Uterus (tissue), 3 donors: ENCODE measurements at regions not wholly inside any gene's neighbourhood (a gene's known extent, or its start where the extent isn't known, plus 50 kb on each side); places are given as distances from the start of the nearest gene placed in this dataset.

Experiments
- DNase-seq, 2 donors: peaks; one replicate each; pipeline ENCODE4 v3.0.0-alpha.2; 2019 to 2020
- H3K27ac ChIP-seq, 2 donors: fragments of 200-600 bp; sonication (generic); 1 replicate in 1 of 2; 2 replicates in 1 of 2; pipeline ENCODE4 v1.5.1; 2016 to 2018
- H3K27me3 ChIP-seq, 2 donors: fragments of 200-600 bp; sonication (generic); one replicate each; pipeline ENCODE4 v1.5.1; 2018 to 2019; ENCODE audit warnings: control low read depth in 1 of 2
- H3K36me3 ChIP-seq, 2 donors: fragments of 200-600 bp; sonication (generic); one replicate each; pipeline ENCODE4 v1.5.1; 2019; ENCODE audit warnings: control low read depth in 1 of 2
- H3K4me1 ChIP-seq, 2 donors: fragments of 200-600 bp; sonication (generic); one replicate each; pipeline ENCODE4 v1.5.1; 2018 to 2019; ENCODE audit warnings: control low read depth in 1 of 2
- H3K4me3 ChIP-seq, 2 donors: fragments of 200-600 bp; sonication (generic); 1 replicate in 1 of 2; 2 replicates in 1 of 2; pipeline ENCODE4 v1.5.1; 2018 to 2019; ENCODE audit warnings: mild to moderate bottlenecking in 1 of 2
- H3K9me3 ChIP-seq, 2 donors: fragments of 200-600 bp; sonication (generic); one replicate each; pipeline ENCODE4 v1.5.1; 2019; ENCODE audit warnings: control low read depth in 1 of 2
- POLR2A ChIP-seq, 2 donors: fragments of 450-650 bp; IDR thresholded peaks; one replicate each; pipeline ENCODE4 v1.6.1; 2016; ENCODE audit warnings: antibody characterized with exemption in 2 of 2, mild to moderate bottlenecking in 1 of 2, moderate library complexity in 1 of 2
- intact Hi-C: fragments of 100-400 bp; cut with DNase I; formaldehyde crosslinking; loops from one replicate; pipeline ENCODE4 v1.15.1; 2023; ENCODE audit warnings: low total_unique reads
- TF ChIP-seq, protein P1 (sequence below), 4 experiments: fragments of 200-600 bp in 2 of 4; fragments of 450-650 bp in 2 of 4; sonication (generic) in 2 of 4; IDR thresholded peaks; one replicate each; pipeline ENCODE4 v1.5.1; 2016 to 2019; ENCODE audit warnings: antibody characterized with exemption in 4 of 4, mild to moderate bottlenecking in 2 of 4, moderate library complexity in 1 of 4
- donor health status: DM: yes; HTN: yes; CAD: no.

DNA sequence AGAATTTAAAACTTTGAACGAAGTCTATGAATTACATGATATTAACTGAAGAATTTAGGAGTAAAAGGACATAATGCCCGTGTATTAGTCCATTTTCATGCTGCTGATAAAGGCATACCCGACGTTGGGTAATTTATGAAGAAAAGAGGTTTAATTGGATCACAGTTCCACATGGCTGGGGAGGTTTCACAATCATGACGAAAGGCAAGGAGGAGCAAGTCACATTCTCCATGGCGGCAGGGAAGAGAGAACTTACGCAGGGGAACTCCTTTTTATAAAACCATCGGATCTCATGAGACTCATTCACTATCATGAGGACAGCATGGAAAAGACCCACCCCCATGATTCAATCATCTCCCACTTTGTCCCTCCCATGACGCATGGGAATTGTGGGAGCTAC lies 210.6 kb downstream of the CD83 start:
- TF ChIP-seq, protein P1, sequence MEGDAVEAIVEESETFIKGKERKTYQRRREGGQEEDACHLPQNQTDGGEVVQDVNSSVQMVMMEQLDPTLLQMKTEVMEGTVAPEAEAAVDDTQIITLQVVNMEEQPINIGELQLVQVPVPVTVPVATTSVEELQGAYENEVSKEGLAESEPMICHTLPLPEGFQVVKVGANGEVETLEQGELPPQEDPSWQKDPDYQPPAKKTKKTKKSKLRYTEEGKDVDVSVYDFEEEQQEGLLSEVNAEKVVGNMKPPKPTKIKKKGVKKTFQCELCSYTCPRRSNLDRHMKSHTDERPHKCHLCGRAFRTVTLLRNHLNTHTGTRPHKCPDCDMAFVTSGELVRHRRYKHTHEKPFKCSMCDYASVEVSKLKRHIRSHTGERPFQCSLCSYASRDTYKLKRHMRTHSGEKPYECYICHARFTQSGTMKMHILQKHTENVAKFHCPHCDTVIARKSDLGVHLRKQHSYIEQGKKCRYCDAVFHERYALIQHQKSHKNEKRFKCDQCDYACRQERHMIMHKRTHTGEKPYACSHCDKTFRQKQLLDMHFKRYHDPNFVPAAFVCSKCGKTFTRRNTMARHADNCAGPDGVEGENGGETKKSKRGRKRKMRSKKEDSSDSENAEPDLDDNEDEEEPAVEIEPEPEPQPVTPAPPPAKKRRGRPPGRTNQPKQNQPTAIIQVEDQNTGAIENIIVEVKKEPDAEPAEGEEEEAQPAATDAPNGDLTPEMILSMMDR (IDR thresholded peaks at IDR 0.05): no peak
- TF ChIP-seq POLR2A (IDR thresholded peaks at IDR 0.05): no peak
- no peak for DNase-seq
- Histone ChIP-seq H3K27ac (no peak overlapping the region), H3K9me3 (no peaks in the 10 kb centered on the region), H3K27me3 (no peaks in the 10 kb centered on the region), H3K36me3 (no peaks in the 10 kb centered on the region), H3K4me3 (no peak overlapping the region), H3K4me1 (no peaks in the 10 kb centered on the region)
- intact Hi-C loops: no loop called here

DNA sequence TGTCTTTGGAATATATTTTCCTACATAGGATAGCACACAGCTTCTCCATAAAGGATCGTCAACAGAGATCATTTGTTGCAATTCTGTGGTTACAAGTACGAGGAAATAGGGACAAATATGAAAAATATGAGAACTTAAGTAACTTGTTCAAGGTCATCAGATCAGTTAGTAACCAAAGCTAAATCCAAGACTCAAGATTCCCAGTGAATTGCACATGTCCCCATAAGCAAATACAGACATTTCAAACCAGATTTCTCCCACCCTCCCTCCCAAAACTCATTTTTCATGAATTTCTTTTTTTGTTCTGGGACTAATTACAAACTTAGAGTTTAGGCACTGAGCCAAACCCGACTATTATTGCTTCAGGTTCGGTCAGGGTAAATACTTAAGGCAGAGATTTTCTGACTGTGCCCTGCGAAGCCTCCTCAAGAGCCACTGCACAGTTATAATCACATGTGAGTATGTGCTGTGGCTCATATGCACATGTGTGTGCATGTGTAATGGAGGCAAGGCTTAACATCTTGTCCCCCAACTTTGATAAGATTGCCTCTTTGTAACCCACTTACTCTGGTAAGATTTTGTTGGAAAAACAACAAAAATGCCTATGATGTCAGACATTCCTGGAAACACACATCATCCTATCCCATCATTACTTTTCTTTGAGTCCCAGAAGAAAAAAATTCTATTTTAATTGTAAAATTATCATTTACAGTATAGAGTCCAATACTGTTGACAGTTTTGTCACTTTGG lies 216.2 kb downstream of the CD83 start:
- Histone ChIP-seq H3K4me1 (no peaks in the 10 kb centered on the region), H3K4me3 (no peak overlapping the region), H3K27me3 (no peaks in the 10 kb centered on the region), H3K27ac (no peak overlapping the region), H3K36me3 (no peaks in the 10 kb centered on the region), H3K9me3 (no peaks in the 10 kb centered on the region)
- DNase-seq: no peak
- TF ChIP-seq POLR2A (IDR thresholded peaks at IDR 0.05): no peak
- TF ChIP-seq, protein P1 (IDR thresholded peaks at IDR 0.05): no peak
- intact Hi-C loops: no loop called here

DNA sequence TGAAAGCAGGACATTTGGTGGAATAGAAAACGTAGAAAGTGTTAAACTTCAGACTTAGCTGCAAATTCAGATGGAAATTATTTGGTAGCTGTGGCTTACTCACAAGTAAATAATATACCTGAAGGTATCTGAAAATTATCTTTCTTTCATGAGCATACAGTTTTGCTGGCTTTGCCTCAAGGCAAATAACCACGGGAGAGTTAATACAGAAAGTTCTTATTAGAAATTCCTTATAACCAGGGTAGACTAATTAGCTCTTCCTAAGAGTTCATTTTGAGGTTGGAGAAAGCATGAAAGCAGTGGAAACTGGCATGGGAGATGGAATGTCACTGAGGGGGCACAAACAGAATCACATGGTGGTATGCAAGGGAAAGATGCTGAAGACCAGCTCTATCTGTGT lies 217.5 kb downstream of the CD83 start:
- TF ChIP-seq, protein P1 (IDR thresholded peaks at IDR 0.05): no peak
- TF ChIP-seq POLR2A (IDR thresholded peaks at IDR 0.05): no peak
- no peaks in the 10 kb centered on the region for H3K9me3 ChIP-seq

DNA sequence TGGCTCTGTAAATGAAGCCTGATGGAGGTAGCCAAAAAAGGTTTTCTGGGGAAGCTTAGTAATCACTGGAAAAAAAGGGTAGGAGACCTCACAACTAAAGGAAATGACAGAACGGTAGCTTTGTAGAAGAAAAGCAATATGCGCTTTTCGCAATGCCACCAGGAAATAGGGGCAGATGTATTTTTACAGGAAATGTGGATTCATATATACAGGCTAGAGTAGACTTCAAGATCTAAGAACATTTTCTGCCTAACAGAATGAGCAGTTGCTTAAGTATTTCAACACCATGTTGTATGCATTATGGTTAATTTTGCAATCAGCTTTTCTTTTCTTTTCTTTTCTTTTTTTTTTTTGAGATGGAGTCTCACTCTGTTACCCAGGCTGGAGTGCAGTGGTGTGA lies 219.6 kb downstream of the CD83 start:
- H3K9me3 ChIP-seq: no peaks in the 10 kb centered on the region
- DNase-seq: no peak

More for the DNA sequence above, 217.5 kb downstream of the CD83 start:
- Histone ChIP-seq H3K4me1 (no peaks in the 10 kb centered on the region), H3K27me3 (no peaks in the 10 kb centered on the region), H3K4me3 (no peak overlapping the region), H3K36me3 (no peaks in the 10 kb centered on the region), H3K27ac (no peak overlapping the region)
- DNase-seq: no peak
- intact Hi-C loops: no loop called here

DNA sequence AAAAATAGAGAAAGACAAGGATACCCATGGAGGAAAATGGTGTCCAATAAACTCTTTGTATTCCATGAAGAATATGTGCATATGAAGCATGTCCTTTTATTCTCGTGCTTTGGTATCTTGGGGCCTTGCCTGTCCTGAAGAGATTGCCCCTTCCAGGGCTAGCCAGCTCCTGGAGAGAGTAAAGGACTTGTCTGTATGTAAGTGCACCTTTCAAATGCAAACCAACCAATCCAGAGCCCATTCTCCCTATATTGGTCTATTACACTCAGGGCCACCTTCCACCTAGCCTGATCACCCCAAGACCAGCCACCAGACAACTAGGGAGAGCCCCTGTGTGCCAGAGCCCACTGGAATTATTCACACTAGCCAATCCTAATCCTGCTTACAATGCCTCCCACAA lies 221.6 kb downstream of the CD83 start:
- TF ChIP-seq POLR2A (IDR thresholded peaks at IDR 0.05): no peak
- TF ChIP-seq, protein P1 (IDR thresholded peaks at IDR 0.05): no peak
- Histone ChIP-seq H3K4me1 (no peaks in the 10 kb centered on the region), H3K4me3 (no peak overlapping the region), H3K27me3 (no peaks in the 10 kb centered on the region), H3K27ac (no peak overlapping the region), H3K36me3 (no peaks in the 10 kb centered on the region), H3K9me3 (no peaks in the 10 kb centered on the region)
- intact Hi-C loops: no loop called here
- DNase-seq: no peak

More for the DNA sequence above, 219.6 kb downstream of the CD83 start:
- TF ChIP-seq, protein P1 (IDR thresholded peaks at IDR 0.05): no peak
- TF ChIP-seq POLR2A (IDR thresholded peaks at IDR 0.05): no peak
- Histone ChIP-seq H3K4me1 (no peaks in the 10 kb centered on the region), H3K27ac (no peak overlapping the region), H3K4me3 (no peak overlapping the region), H3K36me3 (no peaks in the 10 kb centered on the region), H3K27me3 (no peaks in the 10 kb centered on the region)
- intact Hi-C loops: no loop called here
